ENCODE measurements at regions not wholly inside any gene's neighbourhood (a gene's known extent, or its start where the extent isn't known, plus 50 kb on each side); places are given as distances from the start of the nearest gene placed in this dataset.

GRCh38 chr6:106866875-106867658, 107.5 kb downstream of the CD24 start:
- H3K27me3 ChIP-seq (ENCODE audit: insufficient read depth, low read length), result no peaks in the 10 kb centered on the region
- H3K4ac ChIP-seq (ENCODE audit: low read depth, low read length), result no peak overlapping the region
- H3K27ac ChIP-seq (ENCODE audit: low read depth, low read length), result no peak overlapping the region
- H3K14ac ChIP-seq (ENCODE audit: low read length), result no peak overlapping the region
- peak overlapping the region; percentile 8 for H4K91ac ChIP-seq (ENCODE audit: low read depth, low read length)
- H3K79me1 ChIP-seq (ENCODE audit: low read length), result peaks cover 6% of the 10 kb centered on the region
- no peaks in the 10 kb centered on the region for H3K79me2 ChIP-seq (ENCODE audit: control insufficient read depth, insufficient read depth, low read length, poor library complexity)
- H4K8ac ChIP-seq (ENCODE audit: low read depth, low read length), result no peak overlapping the region
- no peak overlapping the region for H2AFZ ChIP-seq (ENCODE audit: insufficient read depth, low read length, poor library complexity)
- no peak overlapping the region for H3K18ac ChIP-seq (ENCODE audit: low read length)
- peaks cover 14% of the 10 kb centered on the region for H3K9me3 ChIP-seq (ENCODE audit: insufficient read depth, low read depth, low read length)
- H3K4me3 ChIP-seq (ENCODE audit: low read depth, low read length), result no peak overlapping the region
- H2BK5ac ChIP-seq (ENCODE audit: low read depth, low read length, poor library complexity), result no peak overlapping the region
- no peak overlapping the region for H2BK120ac ChIP-seq (ENCODE audit: insufficient read depth, low read length, poor library complexity)
- no peak overlapping the region for H3K23ac ChIP-seq (ENCODE audit: low read length)
- DNase-seq, result no peak
- no peak overlapping the region for H3K9ac ChIP-seq (ENCODE audit: low read length)
- no CpG with 5 or more reads among the region's 15 CpGs for WGBS (ENCODE audit: extremely low coverage, insufficient coverage, insufficient read length)
- no peak overlapping the region for H2BK12ac ChIP-seq (ENCODE audit: low read length)
- no peak overlapping the region for H4K12ac ChIP-seq (ENCODE audit: low read depth, low read length)
- H2AK5ac ChIP-seq (ENCODE audit: low read length), result no peak overlapping the region
- peaks cover 0 to 16% of the 10 kb centered on the region in 2 experiments for H3K4me1 ChIP-seq (ENCODE audit: control insufficient read depth in 1 of 2, insufficient read depth in 2 of 2, low read length in 2 of 2)
- H3K4me2 ChIP-seq (ENCODE audit: low read length), result no peak overlapping the region
- H3K36me3 ChIP-seq (ENCODE audit: control insufficient read depth in 1 of 2, insufficient read depth in 2 of 2, low read length in 2 of 2), result no peaks in the 10 kb centered on the region

GRCh38 chr6:106862858-106863257, 111.7 kb downstream of the CD24 start:
- H2BK5ac ChIP-seq (ENCODE audit: low read depth, low read length, poor library complexity), result no peak overlapping the region
- peaks cover 5 to 10% of the 10 kb centered on the region in 2 experiments for H3K4me1 ChIP-seq (ENCODE audit: control insufficient read depth in 1 of 2, insufficient read depth in 2 of 2, low read length in 2 of 2)
- no peak overlapping the region for H2AK5ac ChIP-seq (ENCODE audit: low read length)
- H2AFZ ChIP-seq (ENCODE audit: insufficient read depth, low read length, poor library complexity), result no peak overlapping the region
- no peak overlapping the region for H4K12ac ChIP-seq (ENCODE audit: low read depth, low read length)
- no peak overlapping the region for H3K23ac ChIP-seq (ENCODE audit: low read length)
- no peak overlapping the region for H3K18ac ChIP-seq (ENCODE audit: low read length)
- peaks cover 23% of the 10 kb centered on the region for H3K9me3 ChIP-seq (ENCODE audit: insufficient read depth, low read depth, low read length)
- no peak overlapping the region for H3K14ac ChIP-seq (ENCODE audit: low read length)
- no peak overlapping the region for H4K91ac ChIP-seq (ENCODE audit: low read depth, low read length)
- no peak overlapping the region for H3K9ac ChIP-seq (ENCODE audit: low read length)
- no peak overlapping the region for H3K4me3 ChIP-seq (ENCODE audit: low read depth, low read length)
- no peak overlapping the region for H2BK120ac ChIP-seq (ENCODE audit: insufficient read depth, low read length, poor library complexity)
- no peaks in the 10 kb centered on the region for H3K79me2 ChIP-seq (ENCODE audit: control insufficient read depth, insufficient read depth, low read length, poor library complexity)
- DNase-seq, result no peak
- no peaks in the 10 kb centered on the region for H3K27me3 ChIP-seq (ENCODE audit: insufficient read depth, low read length)
- no peak overlapping the region for H2BK12ac ChIP-seq (ENCODE audit: low read length)
- WGBS (ENCODE audit: extremely low coverage, insufficient coverage, insufficient read length), result no CpG with 5 or more reads among the region's 4 CpGs
- H3K36me3 ChIP-seq (ENCODE audit: control insufficient read depth in 1 of 2, insufficient read depth in 2 of 2, low read length in 2 of 2), result no peaks in the 10 kb centered on the region
- no peak overlapping the region for H3K4me2 ChIP-seq (ENCODE audit: low read length)
- H4K8ac ChIP-seq (ENCODE audit: low read depth, low read length), result no peak overlapping the region
- no peak overlapping the region for H3K27ac ChIP-seq (ENCODE audit: low read depth, low read length)
- no peak overlapping the region for H3K4ac ChIP-seq (ENCODE audit: low read depth, low read length)
- H3K79me1 ChIP-seq (ENCODE audit: low read length), result peaks cover 4% of the 10 kb centered on the region

- H3K18ac ChIP-seq (ENCODE audit: low read length), result no peak overlapping the region
- H3K4me1 ChIP-seq (ENCODE audit: control insufficient read depth in 1 of 2, insufficient read depth in 2 of 2, low read length in 2 of 2), result peaks cover 8% of the 10 kb centered on the region in 2 experiments
- WGBS (ENCODE audit: extremely low coverage, insufficient coverage, insufficient read length), result no CpG with 5 or more reads among the region's 4 CpGs
- no peak overlapping the region for H4K12ac ChIP-seq (ENCODE audit: low read depth, low read length)
- H2BK5ac ChIP-seq (ENCODE audit: low read depth, low read length, poor library complexity), result no peak overlapping the region
- H3K9ac ChIP-seq (ENCODE audit: low read length), result no peak overlapping the region
- H3K9me3 ChIP-seq (ENCODE audit: insufficient read depth, low read depth, low read length), result peaks cover 20% of the 10 kb centered on the region
- no peak overlapping the region for H2BK12ac ChIP-seq (ENCODE audit: low read length)
- no peak overlapping the region for H3K4me3 ChIP-seq (ENCODE audit: low read depth, low read length)
- no peak overlapping the region for H3K14ac ChIP-seq (ENCODE audit: low read length)
- H3K4ac ChIP-seq (ENCODE audit: low read depth, low read length), result no peak overlapping the region
- no peak overlapping the region for H2AK5ac ChIP-seq (ENCODE audit: low read length)
- no peak overlapping the region for H3K23ac ChIP-seq (ENCODE audit: low read length)
- no peaks in the 10 kb centered on the region for H3K27me3 ChIP-seq (ENCODE audit: insufficient read depth, low read length)
- H4K8ac ChIP-seq (ENCODE audit: low read depth, low read length), result no peak overlapping the region
- no peak overlapping the region for H3K4me2 ChIP-seq (ENCODE audit: low read length)
- no peak for DNase-seq
- H3K27ac ChIP-seq (ENCODE audit: low read depth, low read length), result no peak overlapping the region
- no peaks in the 10 kb centered on the region for H3K79me2 ChIP-seq (ENCODE audit: control insufficient read depth, insufficient read depth, low read length, poor library complexity)
- no peak overlapping the region for H2AFZ ChIP-seq (ENCODE audit: insufficient read depth, low read length, poor library complexity)
- peaks cover 5% of the 10 kb centered on the region for H3K79me1 ChIP-seq (ENCODE audit: low read length)
- no peak overlapping the region for H4K91ac ChIP-seq (ENCODE audit: low read depth, low read length)
- H2BK120ac ChIP-seq (ENCODE audit: insufficient read depth, low read length, poor library complexity), result no peak overlapping the region
- no peaks in the 10 kb centered on the region for H3K36me3 ChIP-seq (ENCODE audit: control insufficient read depth in 1 of 2, insufficient read depth in 2 of 2, low read length in 2 of 2)
Measured at GRCh38 chr6:106860940-106861339, 113.6 kb downstream of the CD24 start.

- no peaks in the 10 kb centered on the region for H3K79me2 ChIP-seq (ENCODE audit: control insufficient read depth, insufficient read depth, low read length, poor library complexity)
- H3K4me3 ChIP-seq (ENCODE audit: low read depth, low read length), result no peak overlapping the region
- no peak overlapping the region for H2BK5ac ChIP-seq (ENCODE audit: low read depth, low read length, poor library complexity)
- DNase-seq, result peak; percentile 10 to 51
- H2AK5ac ChIP-seq (ENCODE audit: low read length), result no peak overlapping the region
- no peak overlapping the region for H3K18ac ChIP-seq (ENCODE audit: low read length)
- H2AFZ ChIP-seq (ENCODE audit: insufficient read depth, low read length, poor library complexity), result no peak overlapping the region
- H4K91ac ChIP-seq (ENCODE audit: low read depth, low read length), result no peak overlapping the region
- H3K14ac ChIP-seq (ENCODE audit: low read length), result no peak overlapping the region
- H3K79me1 ChIP-seq (ENCODE audit: low read length), result peaks cover 5% of the 10 kb centered on the region
- H3K36me3 ChIP-seq (ENCODE audit: control insufficient read depth in 1 of 2, insufficient read depth in 2 of 2, low read length in 2 of 2), result no peaks in the 10 kb centered on the region
- no peak overlapping the region for H3K23ac ChIP-seq (ENCODE audit: low read length)
- H4K8ac ChIP-seq (ENCODE audit: low read depth, low read length), result no peak overlapping the region
- no peak overlapping the region for H2BK12ac ChIP-seq (ENCODE audit: low read length)
- no peak overlapping the region for H4K12ac ChIP-seq (ENCODE audit: low read depth, low read length)
- H3K4ac ChIP-seq (ENCODE audit: low read depth, low read length), result no peak overlapping the region
- WGBS (ENCODE audit: extremely low coverage, insufficient coverage, insufficient read length), result no CpG with 5 or more reads among the region's 3 CpGs
- H2BK120ac ChIP-seq (ENCODE audit: insufficient read depth, low read length, poor library complexity), result no peak overlapping the region
- peaks cover 15% of the 10 kb centered on the region for H3K9me3 ChIP-seq (ENCODE audit: insufficient read depth, low read depth, low read length)
- H3K27me3 ChIP-seq (ENCODE audit: insufficient read depth, low read length), result no peaks in the 10 kb centered on the region
- H3K4me1 ChIP-seq (ENCODE audit: control insufficient read depth in 1 of 2, insufficient read depth in 2 of 2, low read length in 2 of 2), result peaks cover 8% of the 10 kb centered on the region in 2 experiments
- no peak overlapping the region for H3K9ac ChIP-seq (ENCODE audit: low read length)
- no peak overlapping the region for H3K27ac ChIP-seq (ENCODE audit: low read depth, low read length)
- no peak overlapping the region for H3K4me2 ChIP-seq (ENCODE audit: low read length)
Measured at GRCh38 chr6:106858653-106859092, 115.9 kb downstream of the CD24 start.
